ENCODE measurements at regions not wholly inside any gene's neighbourhood (a gene's known extent, or its start where the extent isn't known, plus 50 kb on each side); places are given as distances from the start of the nearest gene placed in this dataset.

GRCh38 chr14:22476887-22477286 is 112.1 kb downstream of the DAD1 start:
- DNase-seq: no peak

DNA sequence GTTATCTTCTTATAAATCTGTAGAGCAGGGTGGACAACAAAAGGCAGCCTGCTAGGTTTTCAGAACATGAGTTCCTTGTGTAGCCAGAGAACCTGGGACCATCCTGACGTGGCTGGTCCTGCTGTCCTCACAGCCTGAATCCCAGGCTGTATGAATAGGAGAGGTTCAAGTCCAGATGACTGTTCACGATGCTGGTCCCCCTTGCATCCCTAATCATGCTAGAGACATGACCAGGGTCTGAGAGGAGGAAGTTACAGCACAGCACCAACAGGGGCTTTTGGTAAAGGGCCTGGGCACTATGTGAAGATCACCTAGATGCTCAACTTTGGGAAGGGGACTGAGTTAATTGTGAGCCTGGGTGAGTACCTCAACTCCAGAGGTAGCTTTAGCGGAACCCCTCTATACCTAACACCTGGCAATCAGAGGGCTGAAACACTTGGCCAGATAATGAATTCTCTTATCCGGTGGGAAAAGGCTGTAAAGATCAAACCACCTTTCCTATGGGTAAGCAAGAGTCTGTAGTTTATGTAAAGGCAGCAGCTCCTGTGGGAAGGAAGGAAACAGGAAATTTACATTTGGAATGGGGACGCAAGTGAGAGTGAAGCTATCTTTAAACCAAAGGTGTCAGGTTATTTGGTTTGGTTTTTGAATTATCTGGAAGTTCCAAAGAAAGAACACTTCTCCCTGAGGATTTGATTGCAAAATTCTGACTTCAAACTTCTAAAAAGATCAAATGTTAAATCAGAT is 112.8 kb downstream of the DAD1 start:
- no peak for DNase-seq

DNA sequence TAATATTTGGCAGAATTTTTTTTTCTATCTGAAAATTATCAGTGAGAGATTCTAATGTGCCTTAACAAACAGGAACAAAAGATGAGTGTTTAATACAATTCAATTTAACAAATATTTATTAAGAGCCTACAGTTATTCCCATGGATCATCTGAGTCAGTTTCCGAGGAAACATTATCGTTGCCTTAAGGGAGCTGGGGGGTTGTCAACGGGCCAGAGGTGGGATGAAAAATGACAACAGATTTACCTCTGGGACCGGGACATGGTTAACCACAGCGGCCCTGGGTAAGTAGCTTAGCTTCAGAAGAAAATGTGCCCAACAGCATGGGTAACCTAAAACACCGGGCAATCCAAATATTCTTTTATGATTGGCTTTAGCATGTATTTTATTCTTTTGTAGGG is 113.6 kb downstream of the DAD1 start:
- DNase-seq: no peak

DNA sequence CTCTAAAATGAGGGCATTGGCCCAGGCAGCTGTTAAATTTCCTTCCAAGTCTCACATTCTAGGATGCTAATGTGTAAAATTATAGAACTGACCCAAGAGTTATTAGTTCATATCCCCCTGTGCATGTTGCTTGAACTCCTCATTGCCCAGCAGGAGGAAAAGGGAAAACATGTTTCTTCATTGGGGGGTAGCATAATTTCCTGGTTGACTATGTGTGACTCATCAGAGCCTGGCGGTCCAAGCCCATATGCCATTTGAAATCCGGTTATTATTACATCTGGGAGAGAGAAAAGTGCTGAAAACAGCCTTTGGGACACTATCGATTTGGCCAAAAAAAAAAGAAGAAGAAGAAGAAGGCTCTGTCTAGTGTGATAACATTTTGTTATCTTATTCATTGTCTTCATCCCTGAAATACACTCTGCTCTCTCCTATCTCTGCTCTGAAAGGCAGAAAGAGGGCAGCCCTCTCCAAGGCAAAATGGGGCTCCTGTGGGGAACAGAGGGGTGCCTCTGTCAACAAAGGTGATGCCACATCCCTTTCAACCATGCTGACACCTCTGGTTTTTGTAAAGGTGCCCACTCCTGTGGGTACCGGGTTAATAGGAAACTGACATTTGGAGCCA is 114.2 kb downstream of the DAD1 start:
- DNase-seq: no peak

GRCh38 chr14:22472935-22473854 is 115.8 kb downstream of the DAD1 start:
- DNase-seq: peak; percentile 69

DNA sequence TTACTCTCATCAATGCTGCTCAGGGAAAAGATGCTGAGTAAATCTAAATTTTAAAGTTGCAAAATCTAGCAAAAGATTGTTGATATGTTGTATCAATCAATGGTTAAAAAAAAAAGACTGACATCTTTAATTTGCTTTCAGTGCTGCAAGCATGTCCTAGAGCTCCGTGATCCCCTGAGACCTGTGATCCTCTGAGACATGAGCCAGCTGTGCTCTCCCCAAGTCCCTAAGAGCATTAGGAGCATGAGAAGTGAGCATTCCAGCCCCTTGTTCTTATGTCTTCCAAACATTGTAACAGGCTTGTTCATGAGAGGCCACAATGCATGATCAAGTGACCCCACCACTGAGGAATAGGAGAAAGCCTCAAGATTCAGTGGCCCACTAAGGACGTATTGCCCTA is 116.6 kb downstream of the DAD1 start:
- DNase-seq: peak; percentile 36

- DNase-seq: no peak
Measured at GRCh38 chr14:22471545-22472121, 117.4 kb downstream of the DAD1 start.

DNA sequence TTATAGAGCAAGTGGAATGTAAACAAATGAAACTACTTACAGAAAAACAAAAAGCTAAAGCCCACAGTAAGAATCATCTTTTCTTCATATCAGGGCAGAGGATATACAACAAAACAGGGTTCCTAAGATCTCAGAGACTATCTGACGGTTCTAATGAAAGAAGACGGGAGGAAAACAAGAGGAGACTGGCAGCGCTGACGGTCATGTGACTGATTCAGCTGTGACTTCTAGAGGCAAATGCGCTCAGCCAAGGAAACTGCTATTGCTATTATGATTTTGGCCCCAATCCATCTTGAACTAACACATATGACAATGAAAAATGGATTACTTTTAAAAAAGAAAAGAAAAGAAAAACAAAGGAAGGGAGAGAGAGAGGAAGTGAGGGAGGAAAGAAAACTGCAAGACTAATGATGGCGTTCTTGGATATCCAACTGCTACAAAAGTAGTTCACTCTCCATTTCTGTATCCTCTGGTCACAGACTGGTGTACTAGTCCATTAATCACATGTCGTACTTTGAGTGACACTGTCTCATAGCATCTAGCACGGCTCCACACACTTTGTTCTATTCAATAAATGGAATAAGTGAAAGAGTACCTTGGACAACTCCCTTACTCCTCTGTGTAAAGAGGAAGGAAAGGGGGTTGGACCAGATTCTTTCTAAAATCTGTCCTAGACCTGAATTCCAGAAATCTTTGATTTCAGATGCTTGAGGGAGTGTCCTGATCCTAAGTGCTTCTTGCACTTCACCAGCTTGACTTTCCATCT is 119.3 kb downstream of the DAD1 start:
- DNase-seq: no peak

GRCh38 chr14:22468830-22469229 is 120.2 kb downstream of the DAD1 start:
- DNase-seq: no peak

DNA sequence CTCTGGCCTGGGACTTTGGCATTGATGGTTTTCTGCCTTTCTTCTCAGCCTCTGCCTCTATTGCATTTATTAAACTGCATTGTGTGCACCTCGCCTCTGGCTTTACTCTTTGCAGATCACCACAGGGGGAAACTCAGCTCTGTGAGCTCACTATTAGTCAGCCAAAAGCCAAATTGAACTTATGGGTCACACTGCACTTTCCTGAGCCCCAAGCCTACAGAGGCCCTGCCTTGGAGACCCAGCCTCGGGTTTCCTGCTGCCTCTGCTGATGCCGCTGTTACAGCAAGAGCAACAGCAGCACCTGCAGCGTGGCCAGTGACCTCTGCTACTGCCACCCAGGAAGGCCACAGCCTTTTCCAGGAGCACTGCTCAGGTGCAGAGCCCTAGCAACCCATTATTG is 122.5 kb downstream of the DAD1 start:
- no peak for DNase-seq

- no peak for DNase-seq
Measured at GRCh38 chr14:22465201-22465840, 123.7 kb downstream of the DAD1 start.

GRCh38 chr14:22464422-22465142 is 124.4 kb downstream of the DAD1 start:
- DNase-seq: no peak

- DNase-seq: no peak
Measured at GRCh38 chr14:22463763-22464173, 125.3 kb downstream of the DAD1 start.

- no peak for DNase-seq
Measured at GRCh38 chr14:22462923-22463322, 126.1 kb downstream of the DAD1 start.

DNA sequence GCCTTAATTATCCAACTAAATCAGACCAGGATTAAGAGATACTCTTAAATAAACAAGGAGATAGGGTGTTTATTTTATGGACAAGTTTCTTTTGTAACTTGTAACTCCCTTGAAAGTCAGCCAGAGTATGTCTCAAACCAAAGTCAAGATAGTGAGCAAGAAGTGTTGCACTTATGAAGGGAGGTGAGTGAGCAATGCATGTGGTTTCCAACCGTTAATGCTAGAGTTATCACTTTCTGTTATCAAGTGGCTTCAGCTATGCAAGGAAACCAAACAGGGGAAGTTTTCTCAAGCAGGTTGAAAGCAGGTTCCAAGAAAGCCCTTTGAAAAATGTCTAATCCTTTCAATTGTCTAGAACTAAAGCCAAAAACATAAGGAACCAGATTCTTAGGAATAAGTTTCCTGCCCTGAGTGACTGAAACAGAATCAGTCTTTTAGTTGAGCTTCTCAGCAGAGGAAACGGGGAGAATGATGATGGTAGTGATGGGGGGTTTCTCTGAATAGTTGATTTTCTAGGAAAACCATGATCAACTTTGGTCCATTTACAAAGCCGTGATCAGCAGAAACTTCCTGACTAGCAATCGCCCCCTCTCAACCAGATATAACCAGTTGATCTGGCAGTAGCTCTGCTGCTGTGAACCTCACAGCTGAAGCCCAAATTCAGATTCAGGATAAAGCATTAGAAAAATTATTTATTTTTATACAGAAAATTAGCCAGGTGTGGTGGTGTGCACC is 128.4 kb downstream of the DAD1 start:
- no peak for DNase-seq

DNA sequence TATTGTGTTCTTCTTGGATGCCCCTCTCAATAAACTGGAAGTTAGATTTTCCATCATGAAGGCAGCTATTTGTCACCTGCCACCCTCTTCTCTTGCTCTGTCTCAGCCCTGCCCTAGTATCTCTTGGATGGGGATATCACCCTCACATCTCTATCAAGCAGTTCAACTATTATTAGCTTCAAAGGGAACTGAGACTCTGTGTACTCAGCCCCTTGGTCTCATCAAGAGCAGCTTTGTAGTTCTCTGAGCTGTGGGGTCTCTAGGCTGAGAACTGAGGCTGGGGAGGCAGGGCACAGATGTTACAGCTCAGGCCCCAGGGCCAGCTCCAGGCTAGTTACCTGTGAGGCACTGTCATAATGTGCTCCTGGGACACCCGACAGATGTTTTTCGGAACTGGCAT is 130.3 kb downstream of the DAD1 start:
- no peak for DNase-seq

DNA sequence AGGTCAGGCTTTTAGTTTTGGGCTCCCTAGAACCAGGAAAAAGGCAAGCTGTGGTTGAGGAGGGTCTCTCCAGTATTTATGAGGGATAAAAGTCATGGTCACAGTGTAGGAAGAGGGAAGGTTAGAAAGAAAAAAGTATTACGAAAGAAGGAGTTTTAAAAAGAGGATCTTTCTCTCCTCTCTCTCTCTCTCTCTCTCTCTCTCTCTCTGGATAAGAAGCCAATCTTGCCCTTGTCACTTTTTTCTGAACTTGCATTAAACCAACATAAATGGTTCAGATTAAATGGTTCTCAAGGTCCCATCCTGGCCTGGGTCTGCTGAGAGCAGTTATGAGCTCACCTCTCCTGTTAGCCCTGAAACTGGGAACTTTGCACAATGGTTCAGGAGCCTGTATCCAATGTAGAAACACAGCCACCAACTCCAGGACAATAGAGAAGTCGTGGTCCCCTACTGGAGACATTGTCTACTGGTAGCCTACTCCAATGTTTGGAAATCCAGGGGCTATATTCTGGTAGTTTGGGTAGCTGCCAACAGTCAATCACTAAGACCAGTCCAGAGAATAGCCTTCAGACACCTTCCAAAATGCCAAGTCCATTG is 131.9 kb downstream of the DAD1 start:
- DNase-seq: no peak

GRCh38 chr14:22456421-22456820 is 132.6 kb downstream of the DAD1 start:
- no peak for DNase-seq

- no peak for DNase-seq
Measured at GRCh38 chr14:22452330-22452729, 136.7 kb downstream of the DAD1 start.

DNA sequence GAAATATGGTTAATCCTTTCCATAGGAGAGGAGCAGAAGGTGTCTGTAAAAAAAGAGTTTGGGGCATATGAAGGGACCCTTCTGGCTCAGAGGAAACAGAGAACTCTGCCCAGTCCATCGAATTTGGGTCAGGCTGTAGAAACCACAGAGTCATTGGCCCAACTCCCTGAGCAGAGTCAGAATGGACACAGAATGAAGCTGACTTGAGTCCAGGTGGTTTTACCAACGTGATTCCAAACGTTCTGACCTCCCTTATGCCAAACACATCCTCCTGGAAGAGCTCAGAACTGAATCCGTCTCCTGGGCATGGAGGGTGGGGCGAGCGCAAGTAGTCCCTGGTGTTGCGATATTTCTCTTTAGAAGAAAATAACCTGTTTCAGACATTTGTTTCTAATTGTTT is 138.8 kb downstream of the DAD1 start:
- DNase-seq: no peak
